ENCODE measurements at regions not wholly inside any gene's neighbourhood (a gene's known extent, or its start where the extent isn't known, plus 50 kb on each side); places are given as distances from the start of the nearest gene placed in this dataset.

DNA sequence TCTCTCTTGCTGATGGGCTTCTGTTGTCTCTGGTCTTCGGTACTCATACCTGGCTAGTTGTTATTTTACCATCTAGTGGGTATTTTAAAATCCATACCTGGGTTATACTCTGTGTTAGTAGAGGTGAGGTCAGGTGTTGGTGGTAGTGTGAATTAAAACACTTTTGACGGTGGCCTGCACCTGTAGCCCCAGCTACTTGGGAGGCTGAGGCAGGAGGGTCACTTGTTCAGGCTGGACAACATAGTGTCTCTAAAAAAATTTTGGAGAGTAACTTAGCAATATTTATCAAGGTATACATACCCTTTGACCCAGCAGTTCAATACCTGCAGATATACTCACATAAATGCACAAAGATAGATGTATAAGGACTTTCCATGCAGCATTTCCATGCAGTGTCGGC lies 55.4 kb downstream of the GSX1 start:
- DNase-seq (ENCODE audit: low read depth in 4 of 4, low spot score in 3 of 4) = no peak

- DNase-seq (ENCODE audit: low read depth in 4 of 4, low spot score in 3 of 4) = no peak
These were observed 59.0 kb downstream of the GSX1 start for GRCh38 chr13:27851096-27851850.

GRCh38 chr13:27852491-27852890 lies 60.2 kb downstream of the GSX1 start:
- no peak for DNase-seq (ENCODE audit: low read depth in 4 of 4, low spot score in 3 of 4)

DNA sequence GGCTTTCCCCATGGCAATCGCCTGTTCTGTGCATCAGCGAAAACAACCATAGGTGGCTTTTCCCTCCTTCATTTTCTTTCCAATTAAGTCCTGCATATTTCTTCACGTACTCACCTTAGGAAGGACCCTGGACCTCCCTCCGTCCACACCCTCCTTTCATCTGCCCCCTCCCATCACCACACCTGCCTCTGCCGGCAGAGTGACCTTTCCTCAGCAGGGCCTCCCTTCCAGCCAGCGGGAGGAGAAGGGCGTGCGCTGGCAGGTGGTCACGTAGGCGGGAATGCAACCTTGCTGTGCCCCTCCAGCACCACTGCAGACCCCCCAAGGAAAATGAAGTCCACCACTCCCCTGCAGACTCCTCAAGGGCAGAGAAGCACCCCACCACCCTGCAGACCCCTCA lies 61.1 kb downstream of the GSX1 start:
- no peak for DNase-seq (ENCODE audit: low read depth in 4 of 4, low spot score in 3 of 4)

- DNase-seq (ENCODE audit: low read depth in 4 of 4, low spot score in 3 of 4) = peak in 1 of 4 donors; percentile 11
These were observed 61.6 kb downstream of the GSX1 start for GRCh38 chr13:27853861-27854260.

DNA sequence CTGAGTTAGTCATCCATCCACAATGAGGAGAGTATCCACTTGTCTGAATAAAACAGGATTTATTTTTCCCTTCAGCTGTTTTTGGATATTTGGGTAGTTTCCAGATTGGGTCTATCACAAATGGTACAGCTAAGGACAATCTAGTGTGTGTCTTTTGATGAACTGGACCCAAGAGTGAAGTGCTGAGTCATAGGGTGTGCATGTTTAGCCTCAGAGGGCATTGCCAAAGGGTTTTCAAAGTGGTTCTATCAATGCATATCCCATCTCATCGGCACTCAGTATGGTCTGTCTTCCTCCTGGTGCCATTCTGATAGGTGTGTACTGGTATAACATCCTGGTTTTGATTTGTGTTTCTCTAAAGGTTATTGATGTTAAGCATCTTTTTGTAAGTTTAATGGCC lies 62.3 kb downstream of the GSX1 start:
- DNase-seq (ENCODE audit: low read depth in 4 of 4, low spot score in 3 of 4) = no peak

DNA sequence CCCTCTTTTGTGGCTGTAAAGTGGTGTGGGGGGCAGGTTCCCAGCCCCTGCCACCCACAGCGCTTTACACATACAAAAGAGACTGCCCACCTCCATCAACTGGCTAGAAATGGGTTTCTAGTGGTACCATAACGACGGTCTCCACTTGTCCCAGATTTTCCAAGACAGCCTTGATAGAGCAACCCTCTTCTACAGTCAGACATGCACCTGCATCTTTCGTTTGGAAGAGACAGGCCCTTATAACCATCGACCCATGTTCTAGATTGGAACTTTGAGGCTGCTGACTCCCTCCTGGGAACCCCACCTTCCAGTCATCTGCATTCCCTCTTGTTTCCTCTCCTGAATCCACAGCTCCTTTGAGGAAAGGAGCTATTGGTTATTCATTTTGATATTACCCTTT lies 63.1 kb downstream of the GSX1 start:
- no peak for DNase-seq (ENCODE audit: low read depth in 4 of 4, low spot score in 3 of 4)

- no peak for DNase-seq (ENCODE audit: low read depth in 4 of 4, low spot score in 3 of 4)
These were observed 62.5 kb upstream of the PDX1 start for GRCh38 chr13:27857282-27857681.

DNA sequence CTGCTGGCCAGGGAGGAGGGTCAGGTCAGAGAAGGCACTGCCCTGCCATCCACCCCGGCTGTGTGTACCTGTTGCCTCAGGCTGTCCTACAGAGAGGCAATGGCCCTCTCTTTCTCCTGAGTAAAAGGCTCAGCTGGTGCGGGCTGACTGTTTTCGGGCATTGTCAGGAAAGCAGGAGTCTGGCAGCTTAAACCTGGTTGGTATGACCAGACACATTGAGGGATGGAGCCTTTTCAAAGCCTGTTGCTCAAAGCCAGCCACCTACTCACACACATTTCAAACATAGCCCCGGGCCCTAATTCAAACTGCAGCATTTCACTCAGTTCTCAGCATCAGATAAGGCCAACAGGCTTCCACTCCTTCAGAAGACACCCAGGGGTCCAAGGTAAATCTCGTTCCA lies 61.8 kb upstream of the PDX1 start:
- DNase-seq (ENCODE audit: low read depth in 4 of 4, low spot score in 3 of 4) = no peak

DNA sequence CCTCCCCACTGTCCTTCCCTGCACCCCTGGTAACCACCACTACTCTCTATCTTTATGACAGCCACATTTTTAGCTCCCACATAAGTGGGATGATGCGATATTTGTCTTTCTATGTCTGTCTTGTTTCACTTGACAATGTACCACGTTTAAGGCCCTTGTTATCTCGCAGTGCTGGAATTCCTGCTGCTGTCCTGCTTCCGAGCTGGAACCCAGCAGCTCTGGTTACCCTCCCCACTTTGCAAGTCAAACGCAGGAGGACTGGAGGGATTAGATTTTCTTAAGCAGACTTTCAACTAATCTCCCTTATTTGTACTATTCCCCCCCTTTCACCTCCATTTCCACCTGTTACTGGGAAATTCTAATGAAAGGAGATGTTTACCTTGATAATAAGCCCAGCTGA lies 59.1 kb upstream of the PDX1 start:
- no peak for DNase-seq (ENCODE audit: low read depth in 4 of 4, low spot score in 3 of 4)

DNA sequence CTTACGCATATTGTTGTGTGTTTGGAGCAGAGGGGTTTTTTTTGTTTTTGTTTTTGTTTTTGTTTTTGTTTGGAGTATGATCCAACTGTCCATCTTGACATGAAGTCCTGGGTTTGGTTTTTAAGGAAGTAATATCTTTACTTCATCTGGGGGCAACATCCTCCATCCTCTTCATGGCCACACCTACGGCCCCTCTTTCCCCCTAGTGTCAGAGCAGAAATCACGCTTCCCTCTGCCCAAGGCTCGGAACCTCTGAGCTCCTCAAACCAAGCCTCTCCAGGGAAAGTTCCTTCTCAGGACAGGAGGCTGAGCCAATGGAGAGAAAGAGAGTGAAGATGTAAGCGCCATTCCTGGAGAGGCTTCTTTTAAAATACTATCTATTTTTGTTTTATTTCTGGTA lies 58.6 kb upstream of the PDX1 start:
- no peak for DNase-seq (ENCODE audit: low read depth in 4 of 4, low spot score in 3 of 4)

DNA sequence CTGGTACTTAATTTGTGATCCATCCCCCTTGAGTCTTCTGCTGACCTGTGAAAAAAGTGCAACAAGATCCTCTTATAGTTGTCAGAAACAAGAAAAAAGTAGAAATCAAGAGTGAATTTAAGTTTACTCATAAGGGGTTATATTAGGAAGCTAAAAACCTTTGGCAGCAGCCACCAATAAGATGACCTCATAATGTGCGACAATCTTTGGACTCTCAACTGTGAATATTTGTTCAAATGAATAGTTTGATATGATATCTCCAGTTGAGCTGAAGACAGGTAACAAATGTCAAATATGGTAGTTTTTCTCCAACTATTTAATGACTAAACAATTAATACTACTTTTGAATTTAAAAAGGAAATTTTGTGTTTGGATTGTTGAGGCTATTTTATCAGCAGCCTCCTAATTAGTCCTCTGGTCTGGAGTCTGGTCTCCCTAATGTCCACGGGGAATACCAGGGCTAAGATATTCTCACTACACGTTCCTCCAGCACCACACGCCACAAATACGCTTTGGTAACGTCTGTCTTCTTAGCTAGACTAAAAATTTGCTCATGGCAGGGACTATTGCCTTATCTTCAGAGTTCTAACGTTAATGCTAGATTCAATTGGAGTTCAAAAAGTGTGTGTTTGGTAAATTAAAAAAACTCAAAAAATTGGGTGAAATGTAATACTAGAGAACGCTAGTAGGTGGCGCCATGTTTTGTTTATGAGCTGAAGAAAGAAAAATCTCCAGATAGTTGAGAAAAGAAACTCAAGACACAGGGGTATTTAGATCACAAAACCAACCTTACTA lies 51.0 kb upstream of the PDX1 start:
- no peak for DNase-seq (ENCODE audit: low read depth in 4 of 4, low spot score in 3 of 4)

DNA sequence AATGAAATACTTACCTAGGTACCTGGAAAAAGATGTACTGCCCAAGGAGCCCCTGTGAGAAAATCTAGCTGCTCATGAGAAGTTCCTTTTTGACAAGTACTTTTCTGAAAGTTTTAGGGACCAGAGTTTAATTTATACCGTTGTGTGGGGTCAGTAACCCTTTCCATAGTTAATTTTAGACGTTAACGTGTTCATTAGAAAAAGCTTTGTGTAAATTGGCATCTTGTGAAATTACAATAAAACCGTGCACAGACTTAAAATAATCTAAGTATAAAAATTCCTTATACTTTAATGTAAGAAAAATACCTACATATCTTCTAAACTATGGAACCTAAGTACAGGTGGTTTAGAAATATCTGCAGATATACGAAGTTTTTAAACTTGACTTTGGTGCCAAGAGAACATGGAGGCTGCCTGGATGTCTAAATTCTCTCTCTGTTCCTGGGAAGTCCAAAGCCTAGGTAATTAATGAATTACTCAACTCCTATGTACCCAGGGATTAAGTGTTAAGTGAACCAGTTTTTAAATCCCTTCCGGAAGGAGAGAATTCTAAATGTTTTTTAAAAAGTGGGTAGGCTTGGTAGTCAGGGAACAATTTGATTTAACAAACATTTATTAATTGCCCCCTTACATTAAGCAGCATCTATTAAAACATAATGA lies 50.2 kb upstream of the PDX1 start:
- DNase-seq (ENCODE audit: low read depth in 4 of 4, low spot score in 3 of 4) = no peak
